22Rv1 (cell line): ENCODE measurements at regions not wholly inside any gene's neighbourhood (a gene's known extent, or its start where the extent isn't known, plus 50 kb on each side); places are given as distances from the start of the nearest gene placed in this dataset.

Experiments used
- ZFX ChIP-seq: fragments of 450-650 bp; IDR thresholded peaks from 2 replicates; pipeline ENCODE4 v1.6.1; 2017; ENCODE audit warnings: antibody characterized with exemption, borderline replicate concordance
- TF ChIP-seq, protein P1 (sequence below): fragments of 450-650 bp; IDR thresholded peaks from 2 replicates; pipeline ENCODE4 v1.5.1; 2017; ENCODE audit warnings: mild to moderate bottlenecking

DNA sequence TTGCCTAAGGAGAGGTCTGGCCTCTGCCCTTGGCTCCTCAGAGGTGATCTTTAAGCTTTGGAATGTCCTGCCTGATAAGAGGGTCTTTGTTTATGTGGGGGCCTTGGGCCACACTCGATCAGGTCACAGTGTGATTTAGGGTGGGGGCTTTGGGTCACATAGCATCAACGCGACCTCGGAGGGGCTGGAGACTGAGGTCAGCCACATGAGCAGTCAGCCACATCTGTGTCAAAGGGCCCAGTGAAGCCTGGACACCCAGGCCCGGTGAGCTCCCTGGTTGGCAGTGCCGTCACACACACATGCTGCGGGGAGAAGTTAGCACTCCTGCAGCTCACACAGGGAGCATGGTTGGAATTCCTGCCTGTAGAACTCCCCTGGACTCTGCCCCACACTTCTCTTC, 345.0 kb downstream of the NPHP4 start:
- TF ChIP-seq, protein P1, sequence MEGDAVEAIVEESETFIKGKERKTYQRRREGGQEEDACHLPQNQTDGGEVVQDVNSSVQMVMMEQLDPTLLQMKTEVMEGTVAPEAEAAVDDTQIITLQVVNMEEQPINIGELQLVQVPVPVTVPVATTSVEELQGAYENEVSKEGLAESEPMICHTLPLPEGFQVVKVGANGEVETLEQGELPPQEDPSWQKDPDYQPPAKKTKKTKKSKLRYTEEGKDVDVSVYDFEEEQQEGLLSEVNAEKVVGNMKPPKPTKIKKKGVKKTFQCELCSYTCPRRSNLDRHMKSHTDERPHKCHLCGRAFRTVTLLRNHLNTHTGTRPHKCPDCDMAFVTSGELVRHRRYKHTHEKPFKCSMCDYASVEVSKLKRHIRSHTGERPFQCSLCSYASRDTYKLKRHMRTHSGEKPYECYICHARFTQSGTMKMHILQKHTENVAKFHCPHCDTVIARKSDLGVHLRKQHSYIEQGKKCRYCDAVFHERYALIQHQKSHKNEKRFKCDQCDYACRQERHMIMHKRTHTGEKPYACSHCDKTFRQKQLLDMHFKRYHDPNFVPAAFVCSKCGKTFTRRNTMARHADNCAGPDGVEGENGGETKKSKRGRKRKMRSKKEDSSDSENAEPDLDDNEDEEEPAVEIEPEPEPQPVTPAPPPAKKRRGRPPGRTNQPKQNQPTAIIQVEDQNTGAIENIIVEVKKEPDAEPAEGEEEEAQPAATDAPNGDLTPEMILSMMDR, result no peak
- no peak for TF ChIP-seq ZFX
